ENCODE measurements at regions not wholly inside any gene's neighbourhood (a gene's known extent, or its start where the extent isn't known, plus 50 kb on each side); places are given as distances from the start of the nearest gene placed in this dataset.

- TF ChIP-seq POLR2A (IDR thresholded peaks at IDR 0.05; ENCODE audit: low read depth, low read length) (no peak), POLR2AphosphoS2 (IDR thresholded peaks at IDR 0.05; ENCODE audit: low read depth, low read length) (no peak; the same call in 1 of the 2 replicates), IRF5 (IDR thresholded peaks at IDR 0.05; ENCODE audit: borderline replicate concordance) (no peak), MEF2B (IDR thresholded peaks at IDR 0.05; ENCODE audit: partially characterized antibody, poor library complexity, severe bottlenecking) (peak; percentile 81), ZNF687 (IDR thresholded peaks at IDR 0.05) (peak; percentile 100), USF1 (IDR thresholded peaks at IDR 0.05; ENCODE audit: borderline replicate concordance, extremely low read length, insufficient read depth, low read depth, low read length) (peak; percentile 38), NBN (IDR thresholded peaks at IDR 0.05) (no peak), NR2F1 (conservative IDR thresholded peaks at IDR 0.05) (peak; percentile 73), DPF2 (IDR thresholded peaks at IDR 0.05) (peak; percentile 78), ZNF622 (IDR thresholded peaks at IDR 0.05) (no peak), LARP7 (IDR thresholded peaks at IDR 0.05) (peak; percentile 64), ESRRA (IDR thresholded peaks at IDR 0.05; ENCODE audit: low read length) (no peak), SIX5 (IDR thresholded peaks at IDR 0.05; ENCODE audit: low read depth, low read length, severe bottlenecking) (no peak), MXI1 (IDR thresholded peaks at IDR 0.05; ENCODE audit: low read depth, low read length) (peak; percentile 90), CBFB (IDR thresholded peaks at IDR 0.05; ENCODE audit: low read depth) (no peak), CREB1 (IDR thresholded peaks at IDR 0.05; ENCODE audit: low read depth) (no peak), ETV6 (conservative IDR thresholded peaks at IDR 0.05 in 1 of 2, IDR thresholded peaks at IDR 0.05 in 1 of 2; ENCODE audit: borderline replicate concordance in 1 of 2, low read depth in 1 of 2) (no peak), ZNF592 (IDR thresholded peaks at IDR 0.05) (peak; percentile 94), JUND (IDR thresholded peaks at IDR 0.05; ENCODE audit: low read depth, low read length) (no peak)
Measured at GRCh38 chr6:44002593-44003344, 124.5 kb downstream of the MRPL14 start (continued).
